H1 (cell line): ENCODE measurements at regions not wholly inside any gene's neighbourhood (a gene's known extent, or its start where the extent isn't known, plus 50 kb on each side); places are given as distances from the start of the nearest gene placed in this dataset.

ENCODE experiments used
- CTCF ChIP-seq, 3 experiments: IDR thresholded peaks; 1 replicate in 2 of 3; 2 replicates in 1 of 3; pipeline versions ENCODE4 v1.5.1 to v1.6.1; 2011; ENCODE audit warnings: low read length in 3 of 3, mild to moderate bottlenecking in 3 of 3, inconsistent platforms in 2 of 3, low read depth in 1 of 3, moderate library complexity in 1 of 3; ENCODE audit not compliant: insufficient read depth in 1 of 3; ENCODE audit errors: control extremely low read depth in 1 of 3
- EZH2 ChIP-seq: fragments of 200-600 bp; sonication (generic); IDR thresholded peaks from 2 replicates; pipeline ENCODE4 v1.7.1; 2012; ENCODE audit warnings: low read depth, mild to moderate bottlenecking, moderate library complexity, low read length, inconsistent platforms; ENCODE audit not compliant: severe bottlenecking
- GABPA ChIP-seq: IDR thresholded peaks from 2 replicates; pipeline ENCODE4 v1.6.1; 2011; ENCODE audit warnings: mild to moderate bottlenecking, low read length, moderate library complexity, borderline replicate concordance; ENCODE audit not compliant: insufficient read depth
- NRF1 ChIP-seq: IDR thresholded peaks from 2 replicates; pipeline ENCODE4 v1.6.1; 2011; ENCODE audit warnings: mild to moderate bottlenecking, low read depth, low read length, improper control_type of control experiment
- PHF8 ChIP-seq: fragments of 200-600 bp; sonication (generic); conservative IDR thresholded peaks from 2 replicates; pipeline ENCODE4 v1.7.1; 2012; ENCODE audit warnings: low read depth, mild to moderate bottlenecking, inconsistent platforms, low read length, moderate library complexity
- POLR2A ChIP-seq, 2 experiments: IDR thresholded peaks; 1 replicate in 1 of 2; 2 replicates in 1 of 2; pipeline ENCODE4 v1.6.1; 2011; ENCODE audit warnings: low read depth in 2 of 2, low read length in 2 of 2, mild to moderate bottlenecking in 2 of 2; ENCODE audit errors: control extremely low read depth in 1 of 2
- RAD21 ChIP-seq, 2 experiments: IDR thresholded peaks in 1 of 2; conservative IDR thresholded peaks in 1 of 2; 2 replicates each; pipeline ENCODE4 v1.6.1; 2011; ENCODE audit warnings: low read depth in 2 of 2, low read length in 2 of 2, improper control_type of control experiment in 1 of 2, inconsistent platforms in 1 of 2, mild to moderate bottlenecking in 1 of 2, moderate library complexity in 1 of 2
- SIN3A ChIP-seq, 2 experiments: IDR thresholded peaks in 1 of 2; conservative IDR thresholded peaks in 1 of 2; 2 replicates each; pipeline ENCODE4 v1.6.1; 2011 to 2012; ENCODE audit warnings: low read length in 2 of 2, improper control_type of control experiment in 1 of 2, low read depth in 1 of 2, mild to moderate bottlenecking in 1 of 2
- SIRT6 ChIP-seq: IDR thresholded peaks from one replicate; pipeline ENCODE4 v1.7.1; 2012; ENCODE audit warnings: low read length, inconsistent platforms
- TAF1 ChIP-seq: IDR thresholded peaks from 2 replicates; pipeline ENCODE4 v1.6.1; 2011; ENCODE audit warnings: mild to moderate bottlenecking, low read depth, low read length

DNA sequence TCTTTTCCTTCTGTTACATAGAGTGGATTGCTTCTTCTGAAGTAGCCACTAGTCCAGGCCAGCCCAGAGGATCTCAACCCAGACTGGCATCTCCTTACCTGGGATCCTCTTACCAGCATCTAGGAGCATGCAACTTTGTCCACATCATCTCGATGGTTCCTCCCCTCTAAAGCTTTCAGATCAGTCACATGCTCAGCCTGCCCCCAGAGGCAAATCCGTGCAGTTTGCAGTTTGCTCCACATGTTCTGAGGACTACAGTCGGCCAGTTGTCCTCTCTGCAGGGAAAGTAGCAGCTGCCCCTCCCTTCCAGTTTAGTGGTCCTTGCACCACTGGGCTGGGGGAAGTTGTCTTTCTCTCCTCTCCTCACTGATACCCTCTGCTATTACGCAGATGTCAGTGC lies 259.8 kb upstream of the APCDD1 start:
- TF ChIP-seq CTCF (IDR thresholded peaks at IDR 0.05; ENCODE audit: control extremely low read depth in 1 of 3, insufficient read depth in 1 of 3, low read depth in 1 of 3, low read length in 3 of 3) (peak in 2 of 3 experiments; percentile 23 to 25; a peak in 2 of 4 replicates), POLR2A (IDR thresholded peaks at IDR 0.05; ENCODE audit: control extremely low read depth in 1 of 2, low read depth in 2 of 2, low read length in 2 of 2) (no peak), RAD21 (IDR thresholded peaks at IDR 0.05 in 1 of 2, conservative IDR thresholded peaks at IDR 0.05 in 1 of 2; ENCODE audit: low read depth in 2 of 2, low read length in 2 of 2) (peak; percentile 8 to 29; a peak in 2 of 4 replicates), SIRT6 (no peak), GABPA (no peak), NRF1 (no peak), SIN3A (conservative IDR thresholded peaks at IDR 0.05 in 1 of 2, IDR thresholded peaks at IDR 0.05 in 1 of 2; ENCODE audit: low read depth in 1 of 2, low read length in 2 of 2) (no peak), EZH2 (no peak), TAF1 (no peak), PHF8 (no peak)
